Thoracic aorta (tissue), 2 donors: ENCODE measurements at regions not wholly inside any gene's neighbourhood (a gene's known extent, or its start where the extent isn't known, plus 50 kb on each side); places are given as distances from the start of the nearest gene placed in this dataset.

ENCODE experiments used
- ATAC-seq: fragments of 150-250 bp; one replicate; pipeline ENCODE4 v1.8.0; 2017; ENCODE audit warnings: low read depth; ENCODE audit not compliant: insufficient number of reproducible peaks, low FRiP score
- DNase-seq: peaks from one replicate; pipeline ENCODE4 v3.0.0-alpha.2; 2020; ENCODE audit warnings: low spot score
- H3K27ac ChIP-seq, 2 donors: fragments of 200-600 bp; sonication (generic); 1 replicate in 1 of 2; 2 replicates in 1 of 2; pipeline ENCODE4 v1.5.1; 2016; ENCODE audit warnings: mild to moderate bottlenecking in 2 of 2, moderate library complexity in 2 of 2
- H3K27me3 ChIP-seq: fragments of 200-600 bp; sonication (generic); replicated peaks from 2 replicates; pipeline ENCODE4 v1.6.0; 2016; ENCODE audit warnings: mild to moderate bottlenecking; ENCODE audit not compliant: insufficient read depth
- H3K36me3 ChIP-seq: fragments of 200-600 bp; sonication (generic); one replicate; pipeline ENCODE4 v1.5.1; 2016
- H3K4me1 ChIP-seq, 2 donors: fragments of 200-600 bp; sonication (generic); 1 replicate in 1 of 2; 2 replicates in 1 of 2; pipeline versions ENCODE4 v1.5.1 to v1.6.0; 2016; ENCODE audit warnings: low read depth in 2 of 2, mild to moderate bottlenecking in 1 of 2; ENCODE audit not compliant: control insufficient read depth in 1 of 2
- H3K4me3 ChIP-seq: fragments of 200-600 bp; sonication (generic); 2 replicates; pipeline ENCODE4 v1.5.1; 2016; ENCODE audit warnings: mild to moderate bottlenecking
- H3K9me3 ChIP-seq: fragments of 200-600 bp; sonication (generic); 2 replicates; pipeline ENCODE4 v1.5.1; 2016
- TF ChIP-seq, protein P1 (sequence below): fragments of 200-600 bp; sonication (generic); IDR thresholded peaks from one replicate; pipeline ENCODE4 v1.5.1; 2019; ENCODE audit warnings: antibody characterized with exemption

DNA sequence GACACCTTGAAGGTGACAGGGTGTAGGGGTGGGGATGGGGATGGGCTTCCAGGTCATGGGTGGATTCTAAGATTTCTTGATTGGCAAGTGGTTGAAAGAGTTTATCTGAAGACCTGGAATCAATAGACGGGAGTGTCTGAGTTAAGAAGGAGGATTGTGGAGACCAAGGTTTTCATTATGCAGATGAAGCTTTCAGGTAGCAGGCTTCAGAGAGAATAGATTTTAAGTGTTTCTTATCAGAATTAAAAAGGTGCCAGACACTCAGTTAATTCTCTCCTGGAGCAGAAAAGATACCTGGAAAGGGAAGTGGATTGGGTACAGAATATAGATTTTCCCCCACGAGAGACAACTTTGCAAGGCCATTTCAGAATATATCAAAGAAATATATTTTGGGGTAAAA is 211.7 kb upstream of the PRICKLE1 start:
- H3K27me3 ChIP-seq = no peaks in the 10 kb centered on the region

GRCh38 chr12:42799966-42800365 is 210.4 kb upstream of the PRICKLE1 start:
- TF ChIP-seq, protein P1, sequence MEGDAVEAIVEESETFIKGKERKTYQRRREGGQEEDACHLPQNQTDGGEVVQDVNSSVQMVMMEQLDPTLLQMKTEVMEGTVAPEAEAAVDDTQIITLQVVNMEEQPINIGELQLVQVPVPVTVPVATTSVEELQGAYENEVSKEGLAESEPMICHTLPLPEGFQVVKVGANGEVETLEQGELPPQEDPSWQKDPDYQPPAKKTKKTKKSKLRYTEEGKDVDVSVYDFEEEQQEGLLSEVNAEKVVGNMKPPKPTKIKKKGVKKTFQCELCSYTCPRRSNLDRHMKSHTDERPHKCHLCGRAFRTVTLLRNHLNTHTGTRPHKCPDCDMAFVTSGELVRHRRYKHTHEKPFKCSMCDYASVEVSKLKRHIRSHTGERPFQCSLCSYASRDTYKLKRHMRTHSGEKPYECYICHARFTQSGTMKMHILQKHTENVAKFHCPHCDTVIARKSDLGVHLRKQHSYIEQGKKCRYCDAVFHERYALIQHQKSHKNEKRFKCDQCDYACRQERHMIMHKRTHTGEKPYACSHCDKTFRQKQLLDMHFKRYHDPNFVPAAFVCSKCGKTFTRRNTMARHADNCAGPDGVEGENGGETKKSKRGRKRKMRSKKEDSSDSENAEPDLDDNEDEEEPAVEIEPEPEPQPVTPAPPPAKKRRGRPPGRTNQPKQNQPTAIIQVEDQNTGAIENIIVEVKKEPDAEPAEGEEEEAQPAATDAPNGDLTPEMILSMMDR = no peak
- H3K9me3 ChIP-seq = no peaks in the 10 kb centered on the region

More for the DNA sequence above, 211.7 kb upstream of the PRICKLE1 start:
- TF ChIP-seq, protein P1 = no peak
- Histone ChIP-seq H3K9me3 (no peaks in the 10 kb centered on the region), H3K4me1 (no peaks in the 10 kb centered on the region), H3K4me3 (no peak overlapping the region), H3K36me3 (no peaks in the 10 kb centered on the region), H3K27ac (no peak overlapping the region)
- DNase-seq = no peak
- ATAC-seq = no peak

GRCh38 chr12:42798811-42799438 is 209.4 kb upstream of the PRICKLE1 start:
- DNase-seq (no peak), ATAC-seq (no peak)
- TF ChIP-seq, protein P1 = no peak
- no peaks in the 10 kb centered on the region for H3K9me3 ChIP-seq
- no peak overlapping the region for H3K27ac ChIP-seq
- H3K27me3 ChIP-seq = no peaks in the 10 kb centered on the region
- H3K4me3 ChIP-seq = no peak overlapping the region
- H3K4me1 ChIP-seq = no peaks in the 10 kb centered on the region
- H3K36me3 ChIP-seq = no peaks in the 10 kb centered on the region

More at GRCh38 chr12:42799966-42800365, 210.4 kb upstream of the PRICKLE1 start:
- H3K36me3 ChIP-seq = no peaks in the 10 kb centered on the region
- H3K4me3 ChIP-seq = no peak overlapping the region
- ATAC-seq (no peak), DNase-seq (no peak)
- H3K27ac ChIP-seq = no peak overlapping the region
- H3K4me1 ChIP-seq = no peaks in the 10 kb centered on the region
- no peaks in the 10 kb centered on the region for H3K27me3 ChIP-seq

DNA sequence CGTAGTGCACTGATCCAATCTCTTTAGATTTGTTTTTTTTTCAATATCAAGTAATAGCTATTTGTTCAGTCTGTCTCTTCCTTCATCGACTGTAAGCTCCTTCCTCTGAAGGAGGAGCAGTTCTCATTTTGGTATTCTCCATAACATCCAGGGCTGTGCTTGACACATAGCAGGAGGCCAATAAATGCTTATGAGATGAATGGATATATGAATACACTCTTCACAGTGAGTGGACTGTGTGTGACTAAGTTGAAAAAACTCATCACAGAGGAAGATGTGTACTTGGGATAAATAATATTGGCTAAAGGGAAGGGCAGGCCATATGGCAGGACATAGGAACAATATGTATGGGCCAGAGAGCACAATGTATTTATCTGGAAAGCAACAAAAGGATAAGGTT is 205.3 kb upstream of the PRICKLE1 start:
- H3K27me3 ChIP-seq = no peaks in the 10 kb centered on the region
- DNase-seq = no peak
- no peaks in the 10 kb centered on the region for H3K36me3 ChIP-seq
- ATAC-seq = no peak
- TF ChIP-seq, protein P1 = no peak
- H3K4me3 ChIP-seq = no peak overlapping the region
- no peaks in the 10 kb centered on the region for H3K4me1 ChIP-seq
- no peak overlapping the region for H3K27ac ChIP-seq
- H3K9me3 ChIP-seq = no peaks in the 10 kb centered on the region

- ATAC-seq (no peak), DNase-seq (no peak)
- H3K36me3 ChIP-seq = no peaks in the 10 kb centered on the region
- TF ChIP-seq, protein P1 = no peak
- H3K4me1 ChIP-seq = no peaks in the 10 kb centered on the region
- no peak overlapping the region for H3K27ac ChIP-seq
- H3K27me3 ChIP-seq = no peaks in the 10 kb centered on the region
- H3K4me3 ChIP-seq = no peak overlapping the region
- H3K9me3 ChIP-seq = no peaks in the 10 kb centered on the region
These were observed 203.6 kb upstream of the PRICKLE1 start for GRCh38 chr12:42793166-42793565.
